DOHH2 (cell line): ENCODE measurements at regions not wholly inside any gene's neighbourhood (a gene's known extent, or its start where the extent isn't known, plus 50 kb on each side); places are given as distances from the start of the nearest gene placed in this dataset.

Experiments
- H3F3A ChIP-seq: fragments of 200-600 bp; sonication (generic), shearing (Covaris generic); 2 replicates; pipeline ENCODE4 v1.6.0; 2016; ENCODE audit warnings: antibody characterized with exemption, mild to moderate bottlenecking; ENCODE audit not compliant: control insufficient read depth, insufficient read depth
- H3K27ac ChIP-seq: fragments of 200-600 bp; sonication (generic); 2 replicates; pipeline ENCODE4 v1.5.1; 2014; ENCODE audit warnings: low read depth, mild to moderate bottlenecking, low read length, moderate library complexity
- H3K27me3 ChIP-seq: fragments of 200-600 bp; sonication (generic); 2 replicates; pipeline ENCODE4 v1.6.1; 2014; ENCODE audit warnings: mild to moderate bottlenecking, low read length, mixed read lengths; ENCODE audit not compliant: control insufficient read depth
- H3K36me3 ChIP-seq: fragments of 200-600 bp; sonication (generic); 2 replicates; pipeline ENCODE4 v1.6.1; 2014; ENCODE audit warnings: mild to moderate bottlenecking, low read length, moderate library complexity, mixed read lengths; ENCODE audit not compliant: control insufficient read depth
- H3K4me1 ChIP-seq: fragments of 200-600 bp; sonication (generic); 2 replicates; pipeline ENCODE4 v1.6.1; 2014; ENCODE audit warnings: mild to moderate bottlenecking, low read length, mixed read lengths; ENCODE audit not compliant: control insufficient read depth
- H3K4me2 ChIP-seq: fragments of 200-600 bp; sonication (generic); 2 replicates; pipeline ENCODE4 v1.6.0; 2014; ENCODE audit warnings: mild to moderate bottlenecking, low read length, moderate library complexity
- H3K4me3 ChIP-seq: fragments of 200-600 bp; sonication (generic); 2 replicates; pipeline ENCODE4 v1.5.1; 2014; ENCODE audit warnings: mild to moderate bottlenecking, low read length, mixed read lengths
- H3K79me2 ChIP-seq: fragments of 200-600 bp; sonication (generic); 2 replicates; pipeline ENCODE4 v1.6.1; 2014; ENCODE audit warnings: mild to moderate bottlenecking, low read length, mixed read lengths; ENCODE audit not compliant: control insufficient read depth
- H3K9me2 ChIP-seq: fragments of 200-600 bp; sonication (generic); replicated peaks from 2 replicates; pipeline ENCODE4 v1.6.1; 2014; ENCODE audit warnings: mild to moderate bottlenecking, low read length, mixed read lengths; ENCODE audit not compliant: control insufficient read depth
- H3K9me3 ChIP-seq: fragments of 200-600 bp; sonication (generic); 2 replicates; pipeline ENCODE4 v1.6.1; 2014; ENCODE audit warnings: antibody characterized with exemption, low read length, mixed read lengths; ENCODE audit not compliant: control insufficient read depth, insufficient read depth
- H4K20me1 ChIP-seq: fragments of 200-600 bp; sonication (generic); 2 replicates; pipeline ENCODE4 v1.6.0; 2014; ENCODE audit warnings: low read depth, mild to moderate bottlenecking, antibody characterized with exemption, low read length, moderate library complexity; ENCODE audit not compliant: control insufficient read depth, insufficient read depth
- EZH2phosphoT487 ChIP-seq: fragments of 200-600 bp; sonication (generic); IDR thresholded peaks from 2 replicates; pipeline ENCODE4 v1.6.1; 2017; ENCODE audit warnings: borderline replicate concordance, mild to moderate bottlenecking, antibody characterized with exemption, low read length, moderate library complexity, mixed read lengths
- TF ChIP-seq, protein P1 (sequence below): fragments of 200-600 bp; sonication (generic); IDR thresholded peaks from one replicate; pipeline ENCODE4 v1.5.1; 2014; ENCODE audit warnings: antibody characterized with exemption, mild to moderate bottlenecking, low read depth, low read length; ENCODE audit not compliant: poor library complexity, severe bottlenecking

DNA sequence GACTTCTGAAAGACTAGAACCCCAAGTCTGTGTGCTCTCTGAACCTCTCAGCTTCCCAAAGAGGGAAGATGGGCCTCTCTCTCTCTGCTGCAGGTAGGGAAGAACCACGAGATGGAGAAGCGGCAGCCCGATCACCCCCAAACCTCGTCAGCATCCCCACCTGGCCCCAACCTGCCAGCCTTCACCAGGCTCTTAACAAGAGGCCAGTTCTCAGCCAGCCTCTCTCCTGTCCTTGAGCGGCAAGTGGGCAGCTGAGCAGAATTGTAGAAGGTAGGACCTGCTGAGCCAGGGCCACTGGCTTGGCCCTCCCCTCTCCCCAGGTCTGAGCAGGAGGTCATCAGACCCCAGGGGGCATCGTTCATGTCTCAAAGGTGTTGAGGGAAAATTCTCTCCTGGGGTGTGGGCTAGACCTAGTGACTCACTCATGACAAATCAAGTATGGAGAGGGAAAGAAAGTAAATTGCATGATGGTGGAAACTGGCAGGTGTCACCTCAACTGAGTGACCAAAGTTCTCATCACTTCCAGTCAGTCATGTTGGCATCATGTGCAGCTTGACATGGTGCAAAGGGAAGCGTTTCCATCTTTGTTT lies 92.0 kb upstream of the GPR26 start:
- Histone ChIP-seq H3K4me2 (no peak overlapping the region), H3K27me3 (peaks cover 15% of the 10 kb centered on the region), H3F3A (no peaks in the 10 kb centered on the region)

DNA sequence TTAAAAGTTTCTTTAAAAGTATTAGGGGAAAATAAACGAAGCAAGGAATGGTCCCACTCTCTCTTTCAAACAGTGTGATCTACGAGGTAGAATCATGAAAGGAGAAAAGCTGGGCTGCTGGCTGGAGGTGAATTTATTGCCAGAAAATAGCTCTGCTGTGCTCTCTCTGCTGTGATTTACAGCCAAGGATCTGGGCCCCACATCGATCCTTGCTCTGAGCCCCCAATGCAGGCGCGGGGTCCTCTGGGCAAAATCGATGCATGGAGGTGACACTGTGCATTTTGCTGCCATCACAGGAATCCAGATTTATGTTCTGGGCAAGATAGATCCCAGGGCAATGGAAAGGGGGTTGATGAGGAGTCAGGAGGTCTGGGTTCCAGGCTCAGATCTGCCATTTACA lies 91.0 kb upstream of the GPR26 start:
- TF ChIP-seq, protein P1, sequence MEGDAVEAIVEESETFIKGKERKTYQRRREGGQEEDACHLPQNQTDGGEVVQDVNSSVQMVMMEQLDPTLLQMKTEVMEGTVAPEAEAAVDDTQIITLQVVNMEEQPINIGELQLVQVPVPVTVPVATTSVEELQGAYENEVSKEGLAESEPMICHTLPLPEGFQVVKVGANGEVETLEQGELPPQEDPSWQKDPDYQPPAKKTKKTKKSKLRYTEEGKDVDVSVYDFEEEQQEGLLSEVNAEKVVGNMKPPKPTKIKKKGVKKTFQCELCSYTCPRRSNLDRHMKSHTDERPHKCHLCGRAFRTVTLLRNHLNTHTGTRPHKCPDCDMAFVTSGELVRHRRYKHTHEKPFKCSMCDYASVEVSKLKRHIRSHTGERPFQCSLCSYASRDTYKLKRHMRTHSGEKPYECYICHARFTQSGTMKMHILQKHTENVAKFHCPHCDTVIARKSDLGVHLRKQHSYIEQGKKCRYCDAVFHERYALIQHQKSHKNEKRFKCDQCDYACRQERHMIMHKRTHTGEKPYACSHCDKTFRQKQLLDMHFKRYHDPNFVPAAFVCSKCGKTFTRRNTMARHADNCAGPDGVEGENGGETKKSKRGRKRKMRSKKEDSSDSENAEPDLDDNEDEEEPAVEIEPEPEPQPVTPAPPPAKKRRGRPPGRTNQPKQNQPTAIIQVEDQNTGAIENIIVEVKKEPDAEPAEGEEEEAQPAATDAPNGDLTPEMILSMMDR, result no peak
- no peak for TF ChIP-seq EZH2phosphoT487

More for the DNA sequence above, 92.0 kb upstream of the GPR26 start:
- Histone ChIP-seq H3K9me3 (no peaks in the 10 kb centered on the region), H3K4me3 (no peak overlapping the region), H4K20me1 (no peaks in the 10 kb centered on the region), H3K79me2 (no peaks in the 10 kb centered on the region), H3K27ac (no peak overlapping the region), H3K36me3 (no peaks in the 10 kb centered on the region), H3K4me1 (no peaks in the 10 kb centered on the region), H3K9me2 (no peaks in the 10 kb centered on the region)
- TF ChIP-seq, protein P1, result no peak
- no peak for TF ChIP-seq EZH2phosphoT487

DNA sequence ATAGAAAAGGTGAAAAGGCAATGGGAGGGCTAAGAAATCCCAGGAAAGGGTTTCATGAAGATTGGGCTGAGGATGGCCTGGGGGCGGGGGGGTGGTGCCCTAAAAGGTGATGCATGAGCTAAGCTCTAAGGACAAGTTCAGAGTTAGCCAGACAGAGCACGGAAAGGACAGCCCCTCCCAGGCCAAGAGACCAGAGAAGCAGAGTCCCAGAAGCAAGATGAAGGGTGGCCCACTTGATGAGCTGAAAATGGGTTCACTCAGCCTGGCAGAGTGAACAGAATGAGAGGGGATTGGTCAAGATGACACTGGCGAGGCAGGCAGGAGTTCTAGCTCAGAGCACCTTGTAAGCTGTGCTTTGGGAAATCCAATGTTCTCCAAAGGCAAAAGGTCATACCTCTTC lies 89.4 kb upstream of the GPR26 start:
- Histone ChIP-seq H3K9me3 (no peaks in the 10 kb centered on the region), H3K79me2 (no peaks in the 10 kb centered on the region), H4K20me1 (no peaks in the 10 kb centered on the region), H3K4me2 (no peak overlapping the region), H3K9me2 (no peaks in the 10 kb centered on the region), H3K36me3 (no peaks in the 10 kb centered on the region), H3K27me3 (peaks cover 10% of the 10 kb centered on the region), H3K4me3 (no peak overlapping the region), H3K27ac (no peak overlapping the region), H3F3A (no peaks in the 10 kb centered on the region), H3K4me1 (no peaks in the 10 kb centered on the region)
- TF ChIP-seq, protein P1, result no peak
- TF ChIP-seq EZH2phosphoT487, result no peak

More for the DNA sequence above, 91.0 kb upstream of the GPR26 start:
- no peak overlapping the region for H3K4me3 ChIP-seq
- H3F3A ChIP-seq, result no peaks in the 10 kb centered on the region
- peaks cover 10% of the 10 kb centered on the region for H3K27me3 ChIP-seq
- H3K36me3 ChIP-seq, result no peaks in the 10 kb centered on the region
- no peaks in the 10 kb centered on the region for H4K20me1 ChIP-seq
- no peaks in the 10 kb centered on the region for H3K4me1 ChIP-seq
- no peak overlapping the region for H3K27ac ChIP-seq
- H3K79me2 ChIP-seq, result no peaks in the 10 kb centered on the region
- no peaks in the 10 kb centered on the region for H3K9me3 ChIP-seq
- H3K9me2 ChIP-seq, result no peaks in the 10 kb centered on the region
- no peak overlapping the region for H3K4me2 ChIP-seq
